Frontal cortex (tissue), 3 donors: ENCODE measurements at regions not wholly inside any gene's neighbourhood (a gene's known extent, or its start where the extent isn't known, plus 50 kb on each side); places are given as distances from the start of the nearest gene placed in this dataset.

Experiments
- DNase-seq, 2 donors: peaks; one replicate each; pipeline ENCODE4 v3.0.0; 2012; ENCODE audit warnings: low spot score in 2 of 2
- FAIRE-seq: peaks from 2 replicates; lab custom pipeline; 2012; peaks lifted over from hg19 to GRCh38; lab: Jason Lieb, UNC
- donor health status: control.
- donor health status: control.
- donor health status: control.

- no peak for FAIRE-seq
- no peak for DNase-seq
These were observed 93.4 kb upstream of the ENPP6 start for GRCh38 chr4:184310881-184311709.

DNA sequence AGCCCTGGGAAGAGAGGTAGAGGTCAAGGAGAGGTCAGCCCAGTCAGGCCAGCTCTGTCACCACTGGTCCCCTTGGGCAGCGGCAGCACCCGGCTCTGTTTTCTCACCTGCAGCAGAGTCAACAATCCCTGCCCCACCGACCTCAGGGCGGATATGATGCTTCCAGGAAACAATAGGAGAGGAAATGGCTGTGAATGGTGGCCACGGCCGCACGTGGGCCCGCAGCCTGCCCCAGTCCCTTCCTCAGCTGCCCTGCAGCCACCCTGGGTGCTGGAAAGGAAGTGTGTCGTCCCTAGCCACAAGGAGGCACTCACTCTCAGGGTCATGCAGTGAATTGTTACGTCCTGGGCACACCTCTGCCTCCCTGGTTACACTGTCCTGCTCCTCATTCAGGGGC is 92.5 kb upstream of the ENPP6 start:
- DNase-seq (no peak), FAIRE-seq (no peak)

- DNase-seq (no peak), FAIRE-seq (no peak)
These were observed 91.8 kb upstream of the ENPP6 start for GRCh38 chr4:184309241-184310170.

DNA sequence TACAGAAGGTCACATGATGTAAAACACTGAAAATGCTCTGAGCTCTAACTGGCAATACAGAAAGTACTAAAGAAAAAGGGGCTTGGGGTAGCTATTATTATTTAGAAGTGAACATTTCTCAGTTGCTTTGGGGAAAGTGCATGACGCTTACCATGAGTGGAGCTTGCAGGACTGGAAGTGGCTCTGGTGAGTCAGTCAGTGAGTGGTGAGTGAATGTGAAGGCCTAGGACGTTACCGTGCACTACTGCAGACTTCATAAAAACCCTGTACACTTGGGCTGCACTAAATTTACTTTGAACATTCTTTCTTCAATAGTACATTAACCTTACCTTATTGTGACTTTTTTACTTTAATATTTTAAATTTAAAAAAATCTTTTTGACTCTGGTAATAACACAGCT is 89.3 kb upstream of the ENPP6 start:
- no peak for DNase-seq
- FAIRE-seq = no peak

GRCh38 chr4:184306470-184306869 is 88.8 kb upstream of the ENPP6 start:
- no peak for FAIRE-seq

DNA sequence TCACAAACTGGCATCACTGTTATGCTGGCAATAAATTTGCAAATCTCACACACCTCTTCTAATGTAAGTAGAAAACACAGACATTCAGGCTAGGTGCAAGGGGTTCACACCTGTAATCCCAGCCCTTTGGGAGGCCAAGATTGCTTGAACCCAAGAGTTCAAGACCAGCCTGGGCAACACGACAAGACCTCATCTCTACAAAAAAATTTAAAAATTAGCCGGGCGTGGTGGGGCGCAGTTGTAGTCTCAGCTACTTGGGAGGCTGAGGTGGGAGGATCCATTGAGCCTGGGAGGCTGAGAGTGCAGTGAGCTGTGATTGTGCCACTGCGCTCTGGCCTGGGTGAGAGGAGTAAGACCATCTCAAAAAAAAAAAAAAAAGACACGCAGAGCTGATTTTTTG is 83.1 kb upstream of the ENPP6 start:
- no peak for FAIRE-seq

More at GRCh38 chr4:184306470-184306869, 88.8 kb upstream of the ENPP6 start:
- DNase-seq = no peak

GRCh38 chr4:184298254-184298653 is 80.6 kb upstream of the ENPP6 start:
- DNase-seq = no peak

More for the DNA sequence above, 83.1 kb upstream of the ENPP6 start:
- no peak for DNase-seq

GRCh38 chr4:184295206-184295605 is 77.5 kb upstream of the ENPP6 start:
- FAIRE-seq (no peak), DNase-seq (no peak)

More at GRCh38 chr4:184298254-184298653, 80.6 kb upstream of the ENPP6 start:
- FAIRE-seq = no peak

- DNase-seq (no peak), FAIRE-seq (no peak)
These were observed 77.0 kb upstream of the ENPP6 start for GRCh38 chr4:184294606-184295133.

- no peak for DNase-seq
- FAIRE-seq = no peak
These were observed 75.9 kb upstream of the ENPP6 start for GRCh38 chr4:184293552-184293951.

DNA sequence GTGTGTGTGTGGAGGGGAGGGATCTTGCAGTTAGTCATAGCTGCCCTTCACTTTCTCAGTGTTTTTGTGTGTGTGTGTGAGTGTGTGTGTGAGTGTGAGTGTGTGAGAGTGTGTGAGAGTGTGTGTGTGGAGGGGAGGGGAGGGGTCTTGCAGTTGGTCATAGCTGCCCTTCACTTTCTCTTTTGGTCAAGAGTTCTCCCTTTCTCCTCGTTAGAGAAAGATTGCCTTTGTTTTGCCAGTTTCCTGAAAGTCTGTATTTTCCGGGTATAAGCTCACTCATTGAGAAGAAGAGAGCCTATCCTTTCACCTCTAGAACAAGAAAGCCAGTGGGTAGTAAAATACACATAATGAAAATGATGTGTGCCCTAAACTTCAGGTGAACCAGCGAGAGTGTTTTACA is 75.2 kb upstream of the ENPP6 start:
- no peak for FAIRE-seq

GRCh38 chr4:184292465-184292867 is 74.8 kb upstream of the ENPP6 start:
- DNase-seq = no peak
- FAIRE-seq = no peak

More for the DNA sequence above, 75.2 kb upstream of the ENPP6 start:
- DNase-seq = no peak

DNA sequence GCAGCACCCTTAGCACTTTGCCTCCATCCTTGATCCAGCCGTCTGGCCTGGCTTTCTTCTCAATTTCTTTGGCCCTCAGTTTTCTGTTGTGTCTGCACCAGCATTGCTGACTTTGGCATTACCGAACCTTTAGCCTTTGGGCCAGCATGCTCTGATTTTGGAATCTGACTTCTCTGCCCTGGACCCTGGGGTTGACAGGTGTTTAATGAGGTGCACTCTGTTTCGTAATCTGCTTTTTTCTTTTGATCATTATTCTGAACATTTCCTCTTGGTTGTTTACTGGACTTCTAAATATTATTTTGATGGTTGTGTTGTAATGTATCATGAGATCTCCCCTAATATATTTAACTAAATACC is 71.5 kb upstream of the ENPP6 start:
- no peak for FAIRE-seq
- DNase-seq = no peak

- no peak for FAIRE-seq
- DNase-seq = no peak
These were observed 70.9 kb upstream of the ENPP6 start for GRCh38 chr4:184288451-184289178.

DNA sequence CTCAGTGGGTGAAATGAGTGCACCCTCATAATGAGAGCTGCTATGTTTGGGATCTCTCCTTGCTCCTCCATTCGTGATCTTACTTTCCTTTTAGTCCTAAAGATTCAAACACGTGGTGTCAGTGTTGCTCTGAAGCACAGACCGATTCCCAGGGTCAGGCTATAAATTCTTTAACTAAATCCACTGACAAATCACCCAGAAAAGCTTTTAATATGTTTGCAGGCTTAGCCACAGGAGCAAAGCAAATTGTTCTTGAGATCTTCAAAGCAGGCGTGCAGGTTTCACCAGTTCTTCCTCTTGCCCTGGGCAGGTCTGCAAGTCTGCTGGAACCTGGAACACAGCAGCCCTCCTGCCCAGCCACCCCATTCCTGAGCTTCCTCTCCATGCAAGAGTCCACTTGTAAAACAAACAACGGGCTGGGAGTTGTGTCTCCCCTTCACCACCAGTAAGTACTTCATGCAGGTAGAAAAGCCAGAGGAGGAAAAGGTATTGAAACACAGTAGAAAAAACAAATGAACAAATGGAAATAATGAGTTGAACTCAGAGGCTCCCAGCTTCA is 70.1 kb upstream of the ENPP6 start:
- no peak for DNase-seq
- FAIRE-seq = no peak

DNA sequence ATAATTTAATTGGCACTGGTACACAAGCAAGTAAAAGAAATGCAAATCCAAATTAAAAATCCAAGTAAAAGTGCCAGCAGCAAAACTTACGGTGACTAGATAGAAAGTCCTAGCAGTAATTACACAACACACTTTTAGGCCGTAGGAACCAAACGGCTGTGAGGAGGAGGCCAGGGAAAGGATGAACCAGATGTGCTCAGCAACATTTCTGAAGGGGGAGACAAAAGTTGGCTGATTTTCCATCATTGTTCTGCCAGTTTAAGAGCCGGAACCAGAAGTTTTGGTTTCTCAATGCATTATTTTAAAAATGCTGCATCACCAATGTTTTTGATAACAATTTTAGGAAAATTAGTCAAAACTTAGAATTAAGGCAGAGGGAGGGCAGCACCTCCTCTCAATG is 68.7 kb upstream of the ENPP6 start:
- FAIRE-seq (no peak), DNase-seq (no peak)

GRCh38 chr4:184284742-184285141 is 67.1 kb upstream of the ENPP6 start:
- FAIRE-seq (no peak), DNase-seq (no peak)

- no peak for DNase-seq
- no peak for FAIRE-seq
These were observed 66.6 kb upstream of the ENPP6 start for GRCh38 chr4:184284336-184284690.

DNA sequence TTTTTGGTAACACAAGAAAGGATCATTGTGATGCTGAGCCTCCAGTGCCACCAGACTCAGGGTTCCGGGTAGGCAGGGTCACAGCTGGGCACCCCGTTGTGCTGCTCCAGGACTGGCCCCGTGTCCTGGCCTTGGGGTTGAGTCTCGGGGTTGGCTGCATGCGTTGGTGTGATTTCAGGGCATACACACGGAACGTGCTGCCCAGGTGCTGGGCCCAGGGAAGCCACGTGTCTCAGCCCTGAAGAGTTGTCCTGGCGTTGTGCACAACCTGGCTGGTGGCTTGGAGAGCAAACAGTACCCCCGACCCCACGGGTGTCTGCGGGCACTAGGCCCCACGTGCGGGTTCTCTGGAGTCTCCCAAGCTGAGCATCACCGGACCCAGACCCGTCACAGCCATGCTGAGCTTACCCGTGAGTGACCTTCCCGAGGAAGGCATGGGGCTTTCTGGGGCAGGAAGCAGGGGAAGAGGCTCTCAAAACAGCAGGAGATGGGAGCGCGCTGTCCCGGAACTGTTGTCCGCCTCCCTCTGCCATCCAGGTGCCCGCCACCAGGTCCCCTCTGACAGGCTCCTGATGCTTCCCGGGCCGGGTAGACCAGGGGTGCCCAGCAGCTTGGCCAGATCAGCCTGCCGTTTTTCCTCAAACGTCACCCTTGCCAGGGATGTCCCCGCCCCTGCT is 66.1 kb upstream of the ENPP6 start:
- DNase-seq (no peak), FAIRE-seq (no peak)
